OCI-LY7 (cell line): ENCODE measurements at regions not wholly inside any gene's neighbourhood (a gene's known extent, or its start where the extent isn't known, plus 50 kb on each side); places are given as distances from the start of the nearest gene placed in this dataset.

Experiments
- EZH2phosphoT487 ChIP-seq: fragments of 200-600 bp; sonication (generic); IDR thresholded peaks from 2 replicates; pipeline ENCODE4 v1.6.1; 2018; ENCODE audit warnings: low read depth, borderline replicate concordance, mild to moderate bottlenecking, mixed run types, antibody characterized with exemption, low read length, moderate library complexity, mixed read lengths
- TF ChIP-seq, protein P1 (sequence below): fragments of 200-600 bp; sonication (generic); conservative IDR thresholded peaks from 2 replicates; pipeline ENCODE4 v1.5.1; 2014; ENCODE audit warnings: mild to moderate bottlenecking, antibody characterized with exemption, low read length, moderate library complexity, mixed read lengths

DNA sequence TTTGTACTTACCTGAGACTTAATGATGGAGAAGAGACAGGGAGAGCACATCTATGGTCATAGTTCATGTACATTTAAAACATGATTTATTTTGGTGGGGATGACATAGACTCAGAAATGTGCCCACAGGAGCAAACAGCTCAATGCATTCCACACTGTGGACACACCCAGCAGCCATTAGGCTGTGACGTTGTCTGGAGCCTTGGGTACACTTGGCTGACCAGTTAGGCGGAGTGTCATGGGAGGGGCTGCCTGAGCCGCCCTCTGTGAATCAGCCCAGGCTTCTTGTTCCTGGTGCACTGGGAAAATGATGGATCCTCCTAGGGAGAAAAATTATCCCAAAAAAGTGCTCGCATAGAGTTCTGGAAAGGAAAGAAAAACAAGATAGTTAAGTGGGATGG lies 231.0 kb upstream of the GMDS start:
- TF ChIP-seq, protein P1, sequence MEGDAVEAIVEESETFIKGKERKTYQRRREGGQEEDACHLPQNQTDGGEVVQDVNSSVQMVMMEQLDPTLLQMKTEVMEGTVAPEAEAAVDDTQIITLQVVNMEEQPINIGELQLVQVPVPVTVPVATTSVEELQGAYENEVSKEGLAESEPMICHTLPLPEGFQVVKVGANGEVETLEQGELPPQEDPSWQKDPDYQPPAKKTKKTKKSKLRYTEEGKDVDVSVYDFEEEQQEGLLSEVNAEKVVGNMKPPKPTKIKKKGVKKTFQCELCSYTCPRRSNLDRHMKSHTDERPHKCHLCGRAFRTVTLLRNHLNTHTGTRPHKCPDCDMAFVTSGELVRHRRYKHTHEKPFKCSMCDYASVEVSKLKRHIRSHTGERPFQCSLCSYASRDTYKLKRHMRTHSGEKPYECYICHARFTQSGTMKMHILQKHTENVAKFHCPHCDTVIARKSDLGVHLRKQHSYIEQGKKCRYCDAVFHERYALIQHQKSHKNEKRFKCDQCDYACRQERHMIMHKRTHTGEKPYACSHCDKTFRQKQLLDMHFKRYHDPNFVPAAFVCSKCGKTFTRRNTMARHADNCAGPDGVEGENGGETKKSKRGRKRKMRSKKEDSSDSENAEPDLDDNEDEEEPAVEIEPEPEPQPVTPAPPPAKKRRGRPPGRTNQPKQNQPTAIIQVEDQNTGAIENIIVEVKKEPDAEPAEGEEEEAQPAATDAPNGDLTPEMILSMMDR, result no peak
- TF ChIP-seq EZH2phosphoT487, result no peak
